Activated T-helper 17 cell treated with anti-CD3 and anti-CD28 coated beads, Interleukin-2, amount 50 U/mL, for 72 hours (primary cell): ENCODE measurements at regions not wholly inside any gene's neighbourhood (a gene's known extent, or its start where the extent isn't known, plus 50 kb on each side); places are given as distances from the start of the nearest gene placed in this dataset.
"Not testable (repeated sequence)": the region's sequence is repeated elsewhere in the genome, so short reads cannot be mapped to it uniquely, and the experiment has no call there.

ENCODE experiments used
- ATAC-seq: fragments of 150-1000 bp; cut with Tn5 transposase; replicated peaks from 2 replicates; pipeline ENCODE4 v1.10.0; 2021; ENCODE audit warnings: mild to moderate bottlenecking, moderate library complexity
- H3K27ac Mint-ChIP-seq: one replicate; pipeline ENCODE4 v1.8.0; 2022; ENCODE audit warnings: mixed read lengths
- H3K27me3 Mint-ChIP-seq: one replicate; pipeline ENCODE4 v1.8.0; 2022; ENCODE audit warnings: mixed read lengths
- H3K36me3 Mint-ChIP-seq: one replicate; pipeline ENCODE4 v1.8.0; 2022; ENCODE audit warnings: low read depth, mild to moderate bottlenecking, mixed read lengths
- H3K4me1 Mint-ChIP-seq: one replicate; pipeline ENCODE4 v1.8.0; 2022; ENCODE audit warnings: mixed read lengths
- H3K4me3 Mint-ChIP-seq: one replicate; pipeline ENCODE4 v1.8.0; 2022; ENCODE audit warnings: mild to moderate bottlenecking, mixed read lengths
- H3K9me3 Mint-ChIP-seq: one replicate; pipeline ENCODE4 v1.8.0; 2022; ENCODE audit warnings: mixed read lengths

GRCh38 chr12:13924286-13924685 lies 57.1 kb downstream of the GRIN2B start:
- Mint-ChIP-seq H3K27ac (no peak overlapping the region), H3K9me3 (no peaks in the 10 kb centered on the region)
- ATAC-seq, result no peak

GRCh38 chr12:13918897-13919296 lies 62.5 kb downstream of the GRIN2B start:
- H3K27me3 Mint-ChIP-seq, result peaks cover under 1% of the 10 kb centered on the region
- no peak for ATAC-seq
- H3K4me3 Mint-ChIP-seq, result no peak overlapping the region
- no peaks in the 10 kb centered on the region for H3K4me1 Mint-ChIP-seq
- H3K9me3 Mint-ChIP-seq, result no peaks in the 10 kb centered on the region
- H3K36me3 Mint-ChIP-seq, result no peaks in the 10 kb centered on the region
- no peak overlapping the region for H3K27ac Mint-ChIP-seq

More at GRCh38 chr12:13924286-13924685, 57.1 kb downstream of the GRIN2B start:
- Mint-ChIP-seq H3K36me3 (no peaks in the 10 kb centered on the region), H3K27me3 (peaks cover 16% of the 10 kb centered on the region), H3K4me1 (no peaks in the 10 kb centered on the region), H3K4me3 (no peak overlapping the region)

- H3K27ac Mint-ChIP-seq, result no peak overlapping the region
- H3K27me3 Mint-ChIP-seq, result no peaks in the 10 kb centered on the region
- no peak overlapping the region for H3K4me3 Mint-ChIP-seq
- no peaks in the 10 kb centered on the region for H3K36me3 Mint-ChIP-seq
- no peaks in the 10 kb centered on the region for H3K9me3 Mint-ChIP-seq
- H3K4me1 Mint-ChIP-seq, result no peaks in the 10 kb centered on the region
- no peak for ATAC-seq
Observed at GRCh38 chr12:13915096-13915495, 66.3 kb downstream of the GRIN2B start.

- H3K4me3 Mint-ChIP-seq, result no peak overlapping the region
- H3K27ac Mint-ChIP-seq, result no peak overlapping the region
- H3K9me3 Mint-ChIP-seq, result no peaks in the 10 kb centered on the region
- H3K27me3 Mint-ChIP-seq, result no peaks in the 10 kb centered on the region
- ATAC-seq, result no peak
- H3K36me3 Mint-ChIP-seq, result no peaks in the 10 kb centered on the region
- H3K4me1 Mint-ChIP-seq, result no peaks in the 10 kb centered on the region
Observed at GRCh38 chr12:13913371-13913770, 68.0 kb downstream of the GRIN2B start.

- no peaks in the 10 kb centered on the region for H3K36me3 Mint-ChIP-seq
- no peak overlapping the region for H3K4me3 Mint-ChIP-seq
- H3K27me3 Mint-ChIP-seq, result no peaks in the 10 kb centered on the region
- no peaks in the 10 kb centered on the region for H3K9me3 Mint-ChIP-seq
- ATAC-seq, result no peak
- no peak overlapping the region for H3K27ac Mint-ChIP-seq
- H3K4me1 Mint-ChIP-seq, result no peaks in the 10 kb centered on the region
Observed at GRCh38 chr12:13911756-13912554, 69.4 kb downstream of the GRIN2B start.

GRCh38 chr12:13905794-13906193 lies 75.6 kb downstream of the GRIN2B start:
- H3K27me3 Mint-ChIP-seq, result no peaks in the 10 kb centered on the region
- no peak overlapping the region for H3K27ac Mint-ChIP-seq
- H3K4me3 Mint-ChIP-seq, result no peak overlapping the region
- no peaks in the 10 kb centered on the region for H3K36me3 Mint-ChIP-seq
- H3K9me3 Mint-ChIP-seq, result peaks cover 7% of the 10 kb centered on the region
- H3K4me1 Mint-ChIP-seq, result no peaks in the 10 kb centered on the region
- ATAC-seq, result no peak

GRCh38 chr12:13900718-13901117 lies 80.7 kb downstream of the GRIN2B start:
- Mint-ChIP-seq H3K9me3 (peaks cover 7% of the 10 kb centered on the region), H3K36me3 (no peaks in the 10 kb centered on the region), H3K4me1 (no peaks in the 10 kb centered on the region), H3K27me3 (no peaks in the 10 kb centered on the region), H3K4me3 (no peak overlapping the region), H3K27ac (no peak overlapping the region)
- ATAC-seq, result no peak

GRCh38 chr12:13898387-13898786 lies 83.0 kb downstream of the GRIN2B start:
- ATAC-seq, H3K4me3 Mint-ChIP-seq, H3K36me3 Mint-ChIP-seq, H3K27ac Mint-ChIP-seq, H3K27me3 Mint-ChIP-seq, H3K9me3 Mint-ChIP-seq, H3K4me1 Mint-ChIP-seq: not testable (repeated sequence)

GRCh38 chr12:13897811-13898210 lies 83.6 kb downstream of the GRIN2B start:
- Mint-ChIP-seq H3K4me3 (no peak overlapping the region), H3K27me3 (no peaks in the 10 kb centered on the region), H3K27ac (no peak overlapping the region), H3K4me1 (no peaks in the 10 kb centered on the region), H3K36me3 (no peaks in the 10 kb centered on the region), H3K9me3 (no peaks in the 10 kb centered on the region)
- ATAC-seq, result no peak

- no peak for ATAC-seq
- no peak overlapping the region for H3K27ac Mint-ChIP-seq
- H3K4me1 Mint-ChIP-seq, result no peaks in the 10 kb centered on the region
- H3K36me3 Mint-ChIP-seq, result no peaks in the 10 kb centered on the region
- H3K9me3 Mint-ChIP-seq, result no peaks in the 10 kb centered on the region
- H3K27me3 Mint-ChIP-seq, result peaks cover 6% of the 10 kb centered on the region
- H3K4me3 Mint-ChIP-seq, result no peak overlapping the region
Observed at GRCh38 chr12:13896063-13896626, 85.3 kb downstream of the GRIN2B start.

- Mint-ChIP-seq H3K4me3 (no peak overlapping the region), H3K27ac (no peak overlapping the region), H3K4me1 (no peaks in the 10 kb centered on the region), H3K9me3 (no peaks in the 10 kb centered on the region), H3K36me3 (no peaks in the 10 kb centered on the region), H3K27me3 (peaks cover 9% of the 10 kb centered on the region)
- no peak for ATAC-seq
Observed at GRCh38 chr12:13891902-13892301, 89.5 kb downstream of the GRIN2B start.

- Mint-ChIP-seq H3K4me1 (no peaks in the 10 kb centered on the region), H3K27ac (no peak overlapping the region), H3K36me3 (no peaks in the 10 kb centered on the region), H3K27me3 (peaks cover 12% of the 10 kb centered on the region), H3K4me3 (no peak overlapping the region), H3K9me3 (no peaks in the 10 kb centered on the region)
- no peak for ATAC-seq
Observed at GRCh38 chr12:13890943-13891342, 90.5 kb downstream of the GRIN2B start.

- no peak for ATAC-seq
- H3K4me1 Mint-ChIP-seq, result no peaks in the 10 kb centered on the region
- H3K9me3 Mint-ChIP-seq, result no peaks in the 10 kb centered on the region
- peaks cover 19% of the 10 kb centered on the region for H3K27me3 Mint-ChIP-seq
- no peak overlapping the region for H3K27ac Mint-ChIP-seq
- H3K36me3 Mint-ChIP-seq, result no peaks in the 10 kb centered on the region
- H3K4me3 Mint-ChIP-seq, result no peak overlapping the region
Observed at GRCh38 chr12:13887779-13888388, 93.5 kb downstream of the GRIN2B start.

- no peak for ATAC-seq
- peaks cover 13% of the 10 kb centered on the region for H3K27me3 Mint-ChIP-seq
- H3K4me1 Mint-ChIP-seq, result no peaks in the 10 kb centered on the region
- H3K4me3 Mint-ChIP-seq, result no peak overlapping the region
- no peaks in the 10 kb centered on the region for H3K9me3 Mint-ChIP-seq
- H3K36me3 Mint-ChIP-seq, result no peaks in the 10 kb centered on the region
- H3K27ac Mint-ChIP-seq, result no peak overlapping the region
Observed at GRCh38 chr12:13882176-13882575, 99.2 kb downstream of the GRIN2B start.

- ATAC-seq, result no peak
- Mint-ChIP-seq H3K9me3 (no peaks in the 10 kb centered on the region), H3K27ac (no peak overlapping the region), H3K36me3 (no peaks in the 10 kb centered on the region), H3K4me1 (no peaks in the 10 kb centered on the region), H3K27me3 (peaks cover 10% of the 10 kb centered on the region), H3K4me3 (no peak overlapping the region)
Observed at GRCh38 chr12:13880613-13881012, 100.8 kb downstream of the GRIN2B start.
